SK-N-DZ (cell line): ENCODE measurements at regions not wholly inside any gene's neighbourhood (a gene's known extent, or its start where the extent isn't known, plus 50 kb on each side); places are given as distances from the start of the nearest gene placed in this dataset.

Experiments
- DNase-seq: peaks from one replicate; pipeline ENCODE4 v3.0.0-alpha.2; 2015; ENCODE audit warnings: low spot score

GRCh38 chr11:15535414-15535813 is 420.7 kb downstream of the INSC start:
- no peak for DNase-seq

- no peak for DNase-seq
Measured at GRCh38 chr11:15536438-15536837, 421.7 kb downstream of the INSC start.

- no peak for DNase-seq
Measured at GRCh38 chr11:15539645-15540044, 424.9 kb downstream of the INSC start.

- DNase-seq, result no peak
Measured at GRCh38 chr11:15541079-15541478, 426.4 kb downstream of the INSC start.

GRCh38 chr11:15544353-15544752 is 429.6 kb downstream of the INSC start:
- no peak for DNase-seq

GRCh38 chr11:15547685-15548084 is 433.0 kb downstream of the INSC start:
- DNase-seq, result no peak

GRCh38 chr11:15551901-15552851 is 437.5 kb downstream of the INSC start:
- DNase-seq, result no peak

GRCh38 chr11:15555161-15555560 is 440.4 kb downstream of the INSC start:
- DNase-seq, result no peak

GRCh38 chr11:15557457-15558230 is 442.9 kb downstream of the INSC start:
- no peak for DNase-seq

GRCh38 chr11:15558513-15559181 is 443.9 kb downstream of the INSC start:
- DNase-seq, result no peak

GRCh38 chr11:15560689-15561467 is 446.2 kb downstream of the INSC start:
- DNase-seq, result no peak

- no peak for DNase-seq
Measured at GRCh38 chr11:15562230-15562629, 447.5 kb downstream of the INSC start.

- DNase-seq, result no peak
Measured at GRCh38 chr11:15563054-15563453, 448.3 kb downstream of the INSC start.

GRCh38 chr11:15565880-15566279 is 451.2 kb downstream of the INSC start:
- no peak for DNase-seq

- DNase-seq, result no peak
Measured at GRCh38 chr11:15568440-15568839, 453.7 kb downstream of the INSC start.

GRCh38 chr11:15569305-15570025 is 454.7 kb downstream of the INSC start:
- no peak for DNase-seq

- no peak for DNase-seq
Measured at GRCh38 chr11:15575409-15575808, 460.7 kb downstream of the INSC start.

GRCh38 chr11:15576769-15577168 is 462.0 kb downstream of the INSC start:
- DNase-seq, result no peak

GRCh38 chr11:15577519-15577918 is 462.8 kb downstream of the INSC start:
- DNase-seq, result no peak

- no peak for DNase-seq
Measured at GRCh38 chr11:15579287-15580001, 464.7 kb downstream of the INSC start.
